Keratinocyte (primary cell): ENCODE measurements at regions not wholly inside any gene's neighbourhood (a gene's known extent, or its start where the extent isn't known, plus 50 kb on each side); places are given as distances from the start of the nearest gene placed in this dataset.
"Not testable (repeated sequence)": the region's sequence is repeated elsewhere in the genome, so short reads cannot be mapped to it uniquely, and the experiment has no call there.

Experiments used
- DNase-seq: peaks from one replicate; pipeline ENCODE4 v3.0.0-alpha.2; 2011; ENCODE audit warnings: low read depth, missing footprints, low spot score
- FAIRE-seq: peaks from 2 replicates; lab custom pipeline; 2011; peaks lifted over from hg19 to GRCh38; lab: Jason Lieb, UNC
- H2AFZ ChIP-seq: 2 replicates; pipeline ENCODE4 v1.6.0; 2012; ENCODE audit warnings: low read length, control low read depth, inconsistent platforms; ENCODE audit not compliant: control insufficient read depth
- H3K27ac ChIP-seq: 2 replicates; pipeline ENCODE4 v1.5.1; 2011; ENCODE audit warnings: low read length; ENCODE audit not compliant: control insufficient read depth, insufficient read depth
- H3K27me3 ChIP-seq: 3 replicates; pipeline ENCODE4 v1.6.0; 2011; ENCODE audit warnings: low read length; ENCODE audit not compliant: control insufficient read depth, insufficient read depth; ENCODE audit errors: extremely low read depth
- H3K36me3 ChIP-seq, 2 experiments: 2 replicates in 1 of 2; 3 replicates in 1 of 2; pipeline ENCODE4 v1.5.1; 2011; ENCODE audit warnings: low read length in 2 of 2, mild to moderate bottlenecking in 1 of 2; ENCODE audit not compliant: control insufficient read depth in 2 of 2, insufficient read depth in 2 of 2; ENCODE audit errors: extremely low read depth in 1 of 2
- H3K4me1 ChIP-seq: 3 replicates; pipeline ENCODE4 v1.5.1; 2011; ENCODE audit warnings: low read length; ENCODE audit not compliant: control insufficient read depth, insufficient read depth; ENCODE audit errors: extremely low read depth
- H3K4me2 ChIP-seq: 3 replicates; pipeline ENCODE4 v1.6.0; 2011; ENCODE audit warnings: low read depth, low read length; ENCODE audit not compliant: control insufficient read depth, insufficient read depth; ENCODE audit errors: extremely low read depth
- H3K4me3 ChIP-seq, 3 experiments: fragments of 200-600 bp in 1 of 3; sonication (generic) in 1 of 3; 2 replicates in 2 of 3; 3 replicates in 1 of 3; pipeline ENCODE4 v1.5.1; 2011 to 2016; ENCODE audit warnings: low read length in 3 of 3, mild to moderate bottlenecking in 3 of 3, control low read depth in 2 of 3, inconsistent platforms in 1 of 3, low read depth in 1 of 3, mixed read lengths in 1 of 3, mixed run types in 1 of 3, moderate library complexity in 1 of 3; ENCODE audit not compliant: control insufficient read depth in 2 of 3, insufficient read depth in 2 of 3; ENCODE audit errors: extremely low read depth in 1 of 3
- H3K79me2 ChIP-seq: 2 replicates; pipeline ENCODE4 v1.6.0; 2012; ENCODE audit warnings: low read length; ENCODE audit not compliant: control insufficient read depth, insufficient read depth
- H3K9ac ChIP-seq: 3 replicates; pipeline ENCODE4 v1.6.0; 2011; ENCODE audit warnings: low read length; ENCODE audit not compliant: control insufficient read depth, insufficient read depth; ENCODE audit errors: extremely low read depth
- H3K9me1 ChIP-seq: 3 replicates; pipeline ENCODE4 v1.6.0; 2011; ENCODE audit warnings: low read length; ENCODE audit not compliant: control insufficient read depth, insufficient read depth; ENCODE audit errors: extremely low read depth
- H3K9me3 ChIP-seq: 2 replicates; pipeline ENCODE4 v1.5.1; 2012; ENCODE audit warnings: low read depth, low read length; ENCODE audit not compliant: control insufficient read depth
- H4K20me1 ChIP-seq: 3 replicates; pipeline ENCODE4 v1.6.0; 2011; ENCODE audit warnings: low read length; ENCODE audit not compliant: control insufficient read depth, insufficient read depth; ENCODE audit errors: extremely low read depth
- EZH2 ChIP-seq: IDR thresholded peaks from one replicate; pipeline ENCODE4 v1.6.1; 2012; ENCODE audit warnings: inconsistent platforms, mild to moderate bottlenecking, low read length, moderate library complexity
- dilution Hi-C: fragments of 300-500 bp; cut with MboI; formaldehyde crosslinking; loops from one replicate; pipeline ENCODE4 v1.7.0; 2020; ENCODE audit warnings: low sequenced_read_pairs; ENCODE audit not compliant: extremely low pct_ligation_motif_present
- TF ChIP-seq, protein P1 (sequence below), 3 experiments: IDR thresholded peaks in 1 of 3; conservative IDR thresholded peaks in 1 of 3; optimal IDR thresholded peaks in 1 of 3; 2 replicates in 2 of 3; 3 replicates in 1 of 3; pipeline versions ENCODE3 to v1.5.1; 2011; ENCODE audit warnings: low read length in 3 of 3, mild to moderate bottlenecking in 3 of 3, moderate library complexity in 2 of 3, control low read depth in 1 of 3, inconsistent platforms in 1 of 3; ENCODE audit not compliant: insufficient read depth in 2 of 3; ENCODE audit errors: extremely low read depth in 1 of 3

DNA sequence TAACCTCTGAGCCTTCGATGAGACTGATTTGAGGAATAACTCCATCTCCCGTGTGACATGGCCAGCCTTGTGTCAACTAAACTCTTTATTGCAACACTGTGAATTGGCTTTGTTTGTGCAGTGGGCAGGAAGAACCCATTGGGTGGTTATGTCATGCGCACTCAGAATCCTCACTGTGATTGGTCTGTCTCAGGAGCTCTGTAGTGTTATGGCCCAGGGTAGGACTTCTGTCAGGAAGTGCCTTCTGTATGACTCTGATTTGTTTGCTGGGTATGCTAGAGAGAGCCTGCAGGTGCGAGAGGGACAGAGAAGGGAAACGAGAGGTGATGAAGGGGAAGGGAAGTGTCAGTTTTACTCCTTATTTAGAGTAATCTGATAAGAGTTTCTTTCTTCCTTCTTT lies 71.5 kb upstream of the DCD start:
- no peak for FAIRE-seq

DNA sequence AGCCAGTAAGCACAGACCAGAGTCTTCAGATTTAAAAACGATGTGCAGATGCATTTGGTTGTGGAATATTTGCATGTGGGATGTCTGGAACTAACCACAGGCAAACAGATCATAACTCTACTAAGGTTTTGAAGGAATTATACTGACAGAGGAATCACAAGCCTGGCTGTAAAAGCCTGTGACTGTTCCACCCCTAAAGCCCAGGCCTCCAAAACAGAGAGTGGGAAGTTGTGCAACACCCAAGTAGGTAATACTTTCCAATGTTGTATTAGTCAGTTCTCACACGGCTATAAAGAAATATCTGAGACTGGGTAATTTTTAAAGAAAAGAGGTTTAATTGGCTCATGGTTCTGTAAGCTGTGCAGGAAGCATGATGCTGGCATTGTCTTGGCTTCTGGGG lies 68.1 kb upstream of the DCD start:
- H3K9me1 ChIP-seq, result no peaks in the 10 kb centered on the region
- H3K4me3 ChIP-seq, result no peak overlapping the region
- H3K27ac ChIP-seq, result no peak overlapping the region
- no peaks in the 10 kb centered on the region for H3K79me2 ChIP-seq
- no peaks in the 10 kb centered on the region for H3K4me1 ChIP-seq
- FAIRE-seq (no peak), DNase-seq (no peak)
- no peak for TF ChIP-seq EZH2
- TF ChIP-seq, protein P1, sequence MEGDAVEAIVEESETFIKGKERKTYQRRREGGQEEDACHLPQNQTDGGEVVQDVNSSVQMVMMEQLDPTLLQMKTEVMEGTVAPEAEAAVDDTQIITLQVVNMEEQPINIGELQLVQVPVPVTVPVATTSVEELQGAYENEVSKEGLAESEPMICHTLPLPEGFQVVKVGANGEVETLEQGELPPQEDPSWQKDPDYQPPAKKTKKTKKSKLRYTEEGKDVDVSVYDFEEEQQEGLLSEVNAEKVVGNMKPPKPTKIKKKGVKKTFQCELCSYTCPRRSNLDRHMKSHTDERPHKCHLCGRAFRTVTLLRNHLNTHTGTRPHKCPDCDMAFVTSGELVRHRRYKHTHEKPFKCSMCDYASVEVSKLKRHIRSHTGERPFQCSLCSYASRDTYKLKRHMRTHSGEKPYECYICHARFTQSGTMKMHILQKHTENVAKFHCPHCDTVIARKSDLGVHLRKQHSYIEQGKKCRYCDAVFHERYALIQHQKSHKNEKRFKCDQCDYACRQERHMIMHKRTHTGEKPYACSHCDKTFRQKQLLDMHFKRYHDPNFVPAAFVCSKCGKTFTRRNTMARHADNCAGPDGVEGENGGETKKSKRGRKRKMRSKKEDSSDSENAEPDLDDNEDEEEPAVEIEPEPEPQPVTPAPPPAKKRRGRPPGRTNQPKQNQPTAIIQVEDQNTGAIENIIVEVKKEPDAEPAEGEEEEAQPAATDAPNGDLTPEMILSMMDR (optimal IDR thresholded peaks at IDR 0.05 in 1 of 3, IDR thresholded peaks at IDR 0.05 in 1 of 3, conservative IDR thresholded peaks at IDR 0.05 in 1 of 3; ENCODE audit: extremely low read depth in 1 of 3, insufficient read depth in 2 of 3, low read length in 3 of 3), result no peak
- H4K20me1 ChIP-seq, result no peaks in the 10 kb centered on the region
- no peaks in the 10 kb centered on the region for H3K9me3 ChIP-seq
- no peaks in the 10 kb centered on the region for H3K36me3 ChIP-seq
- H3K9ac ChIP-seq, result no peak overlapping the region
- no peaks in the 10 kb centered on the region for H3K27me3 ChIP-seq
- no peak overlapping the region for H2AFZ ChIP-seq
- H3K4me2 ChIP-seq, result no peak overlapping the region
- dilution Hi-C loops, result no loop called here

More for the DNA sequence above, 71.5 kb upstream of the DCD start:
- no peaks in the 10 kb centered on the region for H4K20me1 ChIP-seq
- H3K27me3 ChIP-seq, result no peaks in the 10 kb centered on the region
- DNase-seq, result no peak
- no peak overlapping the region for H3K27ac ChIP-seq
- no peaks in the 10 kb centered on the region for H3K4me1 ChIP-seq
- dilution Hi-C loops, result no loop called here
- H3K9me3 ChIP-seq, result no peaks in the 10 kb centered on the region
- TF ChIP-seq, protein P1 (optimal IDR thresholded peaks at IDR 0.05 in 1 of 3, IDR thresholded peaks at IDR 0.05 in 1 of 3, conservative IDR thresholded peaks at IDR 0.05 in 1 of 3; ENCODE audit: extremely low read depth in 1 of 3, insufficient read depth in 2 of 3, low read length in 3 of 3), result no peak
- no peak for TF ChIP-seq EZH2
- H3K4me2 ChIP-seq, result no peak overlapping the region
- no peak overlapping the region for H3K4me3 ChIP-seq
- no peaks in the 10 kb centered on the region for H3K36me3 ChIP-seq
- no peak overlapping the region for H3K9ac ChIP-seq
- H2AFZ ChIP-seq, result no peak overlapping the region
- no peaks in the 10 kb centered on the region for H3K9me1 ChIP-seq
- H3K79me2 ChIP-seq, result no peaks in the 10 kb centered on the region

DNA sequence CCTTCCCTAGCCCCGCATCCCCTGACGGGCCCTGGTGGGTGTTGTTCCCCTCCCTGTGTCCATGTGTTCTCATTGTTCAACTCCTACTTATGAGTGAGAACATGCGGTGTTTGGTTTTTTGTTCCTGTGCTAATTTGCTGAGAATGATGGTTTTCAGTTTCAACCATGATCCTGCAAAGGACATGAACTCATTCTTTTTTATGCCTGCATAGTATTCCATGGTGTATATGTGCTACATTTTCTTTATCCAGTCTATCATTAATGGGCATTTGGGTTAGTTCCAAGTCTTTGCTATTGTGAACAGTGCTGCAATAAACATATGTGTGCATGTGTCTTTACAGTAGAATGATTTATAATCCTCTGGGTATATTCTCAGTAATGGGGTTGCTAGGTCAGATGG lies 65.7 kb upstream of the DCD start:
- dilution Hi-C loops, FAIRE-seq, H3K27me3 ChIP-seq, H3K4me3 ChIP-seq, H4K20me1 ChIP-seq, H3K79me2 ChIP-seq, H3K4me2 ChIP-seq, DNase-seq, H3K4me1 ChIP-seq, H3K9me1 ChIP-seq, H3K9me3 ChIP-seq, H3K9ac ChIP-seq, H3K36me3 ChIP-seq, H2AFZ ChIP-seq, H3K27ac ChIP-seq: not testable (repeated sequence)
